ENCODE measurements at regions not wholly inside any gene's neighbourhood (a gene's known extent, or its start where the extent isn't known, plus 50 kb on each side); places are given as distances from the start of the nearest gene placed in this dataset.
"Not testable (repeated sequence)": the region's sequence is repeated elsewhere in the genome, so short reads cannot be mapped to it uniquely, and the experiment has no call there.

DNA sequence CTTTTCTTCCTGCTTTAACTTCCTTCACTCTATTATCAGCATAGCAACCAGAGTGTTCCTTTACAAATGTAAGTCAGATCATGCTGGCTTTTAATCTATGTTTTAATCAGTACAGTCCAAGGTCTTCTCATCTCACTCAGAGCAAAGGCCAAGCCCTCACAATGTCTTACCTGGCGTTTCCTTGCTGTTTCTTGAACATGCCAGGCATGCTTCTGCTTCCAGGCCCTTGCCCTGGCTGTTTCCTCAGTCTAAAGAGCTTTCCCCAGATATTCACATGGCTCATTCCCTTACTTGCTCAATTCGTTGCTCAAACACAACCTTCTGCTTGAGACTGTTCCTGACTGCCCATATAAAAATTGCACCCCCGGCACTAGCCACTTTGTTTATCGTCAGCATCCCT is 121.7 kb upstream of the GLRA1 start:
- Histone ChIP-seq H3K4me3 (ENCODE audit: low read depth in 2 of 2, low read length in 2 of 2) (no peak overlapping the region), H3K27me3 (ENCODE audit: control insufficient read depth, insufficient read depth, low read length) (no peaks in the 10 kb centered on the region), H3K27ac (ENCODE audit: low read length) (no peak overlapping the region), H3K9me3 (ENCODE audit: control insufficient read depth, insufficient read depth, low read depth, low read length) (no peaks in the 10 kb centered on the region), H3K36me3 (ENCODE audit: control insufficient read depth, insufficient read depth, low read length) (no peaks in the 10 kb centered on the region), H3K4me1 (ENCODE audit: control insufficient read depth, insufficient read depth, low read length) (no peaks in the 10 kb centered on the region)
- intact Hi-C loops (cut with micrococcal nuclease; ENCODE audit: unreplicated experiment): no loop called here
- DNase-seq (ENCODE audit: low read depth, low spot score) (no peak), ATAC-seq (no peak)
- TF ChIP-seq TCF7L2 (IDR thresholded peaks at IDR 0.05; ENCODE audit: low read depth, low read length) (no peak), SIN3A (IDR thresholded peaks at IDR 0.05; ENCODE audit: borderline replicate concordance, insufficient read depth, low read depth, low read length) (no peak), POLR2AphosphoS5 (IDR thresholded peaks at IDR 0.05; ENCODE audit: low read depth, low read length) (no peak)
- TF ChIP-seq, protein P1, sequence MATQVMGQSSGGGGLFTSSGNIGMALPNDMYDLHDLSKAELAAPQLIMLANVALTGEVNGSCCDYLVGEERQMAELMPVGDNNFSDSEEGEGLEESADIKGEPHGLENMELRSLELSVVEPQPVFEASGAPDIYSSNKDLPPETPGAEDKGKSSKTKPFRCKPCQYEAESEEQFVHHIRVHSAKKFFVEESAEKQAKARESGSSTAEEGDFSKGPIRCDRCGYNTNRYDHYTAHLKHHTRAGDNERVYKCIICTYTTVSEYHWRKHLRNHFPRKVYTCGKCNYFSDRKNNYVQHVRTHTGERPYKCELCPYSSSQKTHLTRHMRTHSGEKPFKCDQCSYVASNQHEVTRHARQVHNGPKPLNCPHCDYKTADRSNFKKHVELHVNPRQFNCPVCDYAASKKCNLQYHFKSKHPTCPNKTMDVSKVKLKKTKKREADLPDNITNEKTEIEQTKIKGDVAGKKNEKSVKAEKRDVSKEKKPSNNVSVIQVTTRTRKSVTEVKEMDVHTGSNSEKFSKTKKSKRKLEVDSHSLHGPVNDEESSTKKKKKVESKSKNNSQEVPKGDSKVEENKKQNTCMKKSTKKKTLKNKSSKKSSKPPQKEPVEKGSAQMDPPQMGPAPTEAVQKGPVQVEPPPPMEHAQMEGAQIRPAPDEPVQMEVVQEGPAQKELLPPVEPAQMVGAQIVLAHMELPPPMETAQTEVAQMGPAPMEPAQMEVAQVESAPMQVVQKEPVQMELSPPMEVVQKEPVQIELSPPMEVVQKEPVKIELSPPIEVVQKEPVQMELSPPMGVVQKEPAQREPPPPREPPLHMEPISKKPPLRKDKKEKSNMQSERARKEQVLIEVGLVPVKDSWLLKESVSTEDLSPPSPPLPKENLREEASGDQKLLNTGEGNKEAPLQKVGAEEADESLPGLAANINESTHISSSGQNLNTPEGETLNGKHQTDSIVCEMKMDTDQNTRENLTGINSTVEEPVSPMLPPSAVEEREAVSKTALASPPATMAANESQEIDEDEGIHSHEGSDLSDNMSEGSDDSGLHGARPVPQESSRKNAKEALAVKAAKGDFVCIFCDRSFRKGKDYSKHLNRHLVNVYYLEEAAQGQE (IDR thresholded peaks at IDR 0.05; ENCODE audit: insufficient read depth in 1 of 2, low read depth in 2 of 2, low read length in 1 of 2): no peak
- TF ChIP-seq, protein P2, sequence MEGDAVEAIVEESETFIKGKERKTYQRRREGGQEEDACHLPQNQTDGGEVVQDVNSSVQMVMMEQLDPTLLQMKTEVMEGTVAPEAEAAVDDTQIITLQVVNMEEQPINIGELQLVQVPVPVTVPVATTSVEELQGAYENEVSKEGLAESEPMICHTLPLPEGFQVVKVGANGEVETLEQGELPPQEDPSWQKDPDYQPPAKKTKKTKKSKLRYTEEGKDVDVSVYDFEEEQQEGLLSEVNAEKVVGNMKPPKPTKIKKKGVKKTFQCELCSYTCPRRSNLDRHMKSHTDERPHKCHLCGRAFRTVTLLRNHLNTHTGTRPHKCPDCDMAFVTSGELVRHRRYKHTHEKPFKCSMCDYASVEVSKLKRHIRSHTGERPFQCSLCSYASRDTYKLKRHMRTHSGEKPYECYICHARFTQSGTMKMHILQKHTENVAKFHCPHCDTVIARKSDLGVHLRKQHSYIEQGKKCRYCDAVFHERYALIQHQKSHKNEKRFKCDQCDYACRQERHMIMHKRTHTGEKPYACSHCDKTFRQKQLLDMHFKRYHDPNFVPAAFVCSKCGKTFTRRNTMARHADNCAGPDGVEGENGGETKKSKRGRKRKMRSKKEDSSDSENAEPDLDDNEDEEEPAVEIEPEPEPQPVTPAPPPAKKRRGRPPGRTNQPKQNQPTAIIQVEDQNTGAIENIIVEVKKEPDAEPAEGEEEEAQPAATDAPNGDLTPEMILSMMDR (IDR thresholded peaks at IDR 0.05): no peak
- BruUV-seq (replicated peaks): no TSS peak
- ChIA-PET CTCF (no interaction called here), POLR2A (no interaction called here)
- in situ Hi-C loops (cut with HindIII; ENCODE audit: low pct_unique_long_range_greater_than_20kb, low sequenced_read_pairs): no loop called here

DNA sequence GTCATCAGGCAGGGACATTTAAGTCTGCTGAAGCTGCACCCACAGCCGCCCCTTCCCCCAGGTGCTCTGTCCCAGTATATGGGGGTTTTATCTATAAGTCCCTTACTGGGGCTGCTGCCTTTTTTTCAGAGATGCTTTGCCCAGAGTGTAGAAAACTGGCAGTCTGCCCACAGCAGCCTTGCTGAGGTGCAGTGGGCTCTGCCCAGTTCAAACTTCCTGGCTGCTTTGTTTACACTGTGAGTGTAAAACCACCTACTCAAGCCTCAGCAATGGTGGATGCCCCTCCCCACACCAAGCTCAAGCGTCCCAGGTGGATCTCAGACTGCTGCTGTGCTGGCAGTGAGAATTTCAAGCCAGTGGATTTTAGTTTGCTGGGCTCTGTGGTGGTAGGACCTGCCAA is 114.2 kb upstream of the GLRA1 start:
- H3K9me3 ChIP-seq (ENCODE audit: control insufficient read depth, insufficient read depth, low read depth, low read length); H3K36me3 ChIP-seq (ENCODE audit: control insufficient read depth, insufficient read depth, low read length); in situ Hi-C loops (cut with HindIII; ENCODE audit: low pct_unique_long_range_greater_than_20kb, low sequenced_read_pairs); DNase-seq (ENCODE audit: low read depth, low spot score); POLR2A ChIA-PET; H3K27ac ChIP-seq (ENCODE audit: low read length); BruUV-seq (replicated peaks); H3K27me3 ChIP-seq (ENCODE audit: control insufficient read depth, insufficient read depth, low read length); H3K4me3 ChIP-seq (ENCODE audit: low read depth in 2 of 2, low read length in 2 of 2); H3K4me1 ChIP-seq (ENCODE audit: control insufficient read depth, insufficient read depth, low read length); CTCF ChIA-PET; ATAC-seq; intact Hi-C loops (cut with micrococcal nuclease; ENCODE audit: unreplicated experiment): not testable (repeated sequence)

DNA sequence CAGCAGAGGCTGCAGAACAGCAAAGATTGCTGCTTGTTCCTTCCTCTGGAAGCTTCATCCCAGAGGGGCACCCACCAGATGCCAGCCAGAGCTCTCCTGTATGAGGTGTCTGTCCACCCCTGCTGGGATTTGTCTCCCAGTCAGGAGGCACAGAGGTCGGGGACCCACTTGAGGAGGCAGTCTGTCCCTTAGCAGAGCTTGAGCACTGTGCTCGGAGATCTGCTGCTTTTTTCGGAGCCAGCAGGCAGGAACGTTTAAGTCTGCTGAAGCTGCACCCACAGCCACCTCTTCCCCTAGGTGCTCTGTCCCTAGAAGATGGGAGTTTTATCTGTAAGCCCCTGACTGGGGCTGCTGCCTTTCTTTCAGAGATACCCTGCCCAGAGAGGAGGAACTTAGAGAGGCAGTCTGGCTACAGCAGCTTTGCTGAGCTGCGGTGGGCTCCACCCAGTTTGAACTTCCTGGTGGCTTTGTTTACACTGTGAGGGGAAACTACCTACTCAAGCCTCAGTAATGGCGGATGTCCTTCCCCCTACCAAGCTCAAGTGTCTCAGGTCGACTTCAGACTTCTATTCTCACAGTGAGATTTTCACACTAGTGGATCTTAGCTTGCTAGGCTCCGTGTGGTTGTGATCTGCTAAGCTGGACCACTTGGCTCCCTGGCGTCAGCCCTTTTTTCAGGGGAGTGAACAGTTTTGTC is 101.8 kb upstream of the GLRA1 start:
- BruUV-seq (replicated peaks); H3K27ac ChIP-seq (ENCODE audit: low read length); POLR2A ChIA-PET; in situ Hi-C loops (cut with HindIII; ENCODE audit: low pct_unique_long_range_greater_than_20kb, low sequenced_read_pairs); H3K27me3 ChIP-seq (ENCODE audit: control insufficient read depth, insufficient read depth, low read length); intact Hi-C loops (cut with micrococcal nuclease; ENCODE audit: unreplicated experiment); H3K4me3 ChIP-seq (ENCODE audit: low read depth in 2 of 2, low read length in 2 of 2); H3K4me1 ChIP-seq (ENCODE audit: control insufficient read depth, insufficient read depth, low read length); H3K36me3 ChIP-seq (ENCODE audit: control insufficient read depth, insufficient read depth, low read length); ATAC-seq; DNase-seq (ENCODE audit: low read depth, low spot score); H3K9me3 ChIP-seq (ENCODE audit: control insufficient read depth, insufficient read depth, low read depth, low read length): not testable (repeated sequence)
- CTCF ChIA-PET: interaction anchor here (0.6 kb wide), 1 partner anchor 115 kb away, joined by 5 read pairs; no protein-coding TSS in a partner anchor
